ENCODE measurements at regions not wholly inside any gene's neighbourhood (a gene's known extent, or its start where the extent isn't known, plus 50 kb on each side); places are given as distances from the start of the nearest gene placed in this dataset.
"Not testable (repeated sequence)": the region's sequence is repeated elsewhere in the genome, so short reads cannot be mapped to it uniquely, and the experiment has no call there.

GRCh38 chr11:50088231-50088630 lies 55.6 kb downstream of the OR4C45 start:
- ATAC-seq (ENCODE audit: low FRiP score in 2 of 2) (no peak), DNase-seq (no peak)
- WGBS, 2 donors = 44 to 79% methylated on average over 2 of the region's 2 CpGs
- Histone ChIP-seq H3K4me3 (no peak overlapping the region), H3K27ac (no peak overlapping the region), H3K9me3 (no peaks in the 10 kb centered on the region), H3K4me1 (no peaks in the 10 kb centered on the region), H3K27me3 (no peaks in the 10 kb centered on the region), H3K36me3 (no peaks in the 10 kb centered on the region)
- no peak for TF ChIP-seq POLR2AphosphoS5 (IDR thresholded peaks at IDR 0.05)
- no peak for TF ChIP-seq CTCF (IDR thresholded peaks at IDR 0.05)
- TF ChIP-seq POLR2A (IDR thresholded peaks at IDR 0.05) = no peak

GRCh38 chr11:50098186-50098725 lies 65.6 kb downstream of the OR4C45 start:
- no peak for ATAC-seq (ENCODE audit: low FRiP score in 2 of 2)
- WGBS, 2 donors = 44 to 66% methylated on average over 2 of the region's 2 CpGs

GRCh38 chr11:50102916-50103315 lies 70.2 kb downstream of the OR4C45 start:
- Histone ChIP-seq H3K4me1 (no peaks in the 10 kb centered on the region), H3K36me3 (no peaks in the 10 kb centered on the region), H3K4me3 (no peak overlapping the region), H3K27ac (no peak overlapping the region), H3K27me3 (no peaks in the 10 kb centered on the region), H3K9me3 (peaks cover 0 to 3% (median 0%) of the 10 kb centered on the region in 4 donors)
- TF ChIP-seq CTCF (IDR thresholded peaks at IDR 0.05) (no peak), POLR2A (IDR thresholded peaks at IDR 0.05) (no peak), POLR2AphosphoS5 (IDR thresholded peaks at IDR 0.05) (no peak), EP300 (IDR thresholded peaks at IDR 0.05) (no peak)
- ATAC-seq (ENCODE audit: low FRiP score in 2 of 2) (no peak), DNase-seq (peak in 1 of 2 donors; percentile 22)

More at GRCh38 chr11:50098186-50098725, 65.6 kb downstream of the OR4C45 start:
- Histone ChIP-seq H3K36me3 (no peaks in the 10 kb centered on the region), H3K9me3 (no peaks in the 10 kb centered on the region), H3K27ac (no peak overlapping the region), H3K4me3 (no peak overlapping the region), H3K4me1 (no peaks in the 10 kb centered on the region), H3K27me3 (no peaks in the 10 kb centered on the region)
- TF ChIP-seq POLR2A (IDR thresholded peaks at IDR 0.05) = no peak
- no peak for TF ChIP-seq CTCF (IDR thresholded peaks at IDR 0.05)
- TF ChIP-seq POLR2AphosphoS5 (IDR thresholded peaks at IDR 0.05) = no peak
- no peak for TF ChIP-seq EP300 (IDR thresholded peaks at IDR 0.05)
- no peak for DNase-seq

- peak in 1 of 2 donors; percentile 28 for ATAC-seq (ENCODE audit: low FRiP score in 2 of 2)
- not testable (repeated sequence) for H3K9me3 ChIP-seq, H3K27ac ChIP-seq, H3K27me3 ChIP-seq, H3K4me1 ChIP-seq, DNase-seq, H3K4me3 ChIP-seq, H3K36me3 ChIP-seq
- WGBS, 2 donors = 41 to 43% methylated on average over 2 of the region's 2 CpGs
These were observed 108.0 kb downstream of the OR4C45 start for GRCh38 chr11:50140686-50141085.

- not testable (repeated sequence) for DNase-seq, H3K4me3 ChIP-seq, H3K9me3 ChIP-seq, H3K27me3 ChIP-seq, H3K27ac ChIP-seq, H3K36me3 ChIP-seq, H3K4me1 ChIP-seq
- ATAC-seq (ENCODE audit: low FRiP score in 2 of 2) = peak in 1 of 2 donors; percentile 41
- WGBS, 2 donors = 49 to 67% methylated on average over 3 of the region's 3 CpGs
These were observed 113.6 kb downstream of the OR4C45 start for GRCh38 chr11:50146308-50146707.

- H3K36me3 ChIP-seq; H3K4me1 ChIP-seq; H3K9me3 ChIP-seq; DNase-seq; H3K27me3 ChIP-seq; H3K4me3 ChIP-seq; H3K27ac ChIP-seq; ATAC-seq (ENCODE audit: low FRiP score in 2 of 2): not testable (repeated sequence)
- WGBS, 2 donors = 86% methylated on average over 2 of the region's 2 CpGs
These were observed 115.3 kb downstream of the OR4C45 start for GRCh38 chr11:50147946-50148345.
